Activated T-cell treated with anti-CD3 and anti-CD28 coated beads, Interleukin-2, amount 50 U/mL, for 48 hours (primary cell): ENCODE measurements at regions not wholly inside any gene's neighbourhood (a gene's known extent, or its start where the extent isn't known, plus 50 kb on each side); places are given as distances from the start of the nearest gene placed in this dataset.

ENCODE experiments used
- DNase-seq, 2 experiments: peaks; one replicate each; pipeline ENCODE4 v3.0.0-alpha.2; 2020

DNA sequence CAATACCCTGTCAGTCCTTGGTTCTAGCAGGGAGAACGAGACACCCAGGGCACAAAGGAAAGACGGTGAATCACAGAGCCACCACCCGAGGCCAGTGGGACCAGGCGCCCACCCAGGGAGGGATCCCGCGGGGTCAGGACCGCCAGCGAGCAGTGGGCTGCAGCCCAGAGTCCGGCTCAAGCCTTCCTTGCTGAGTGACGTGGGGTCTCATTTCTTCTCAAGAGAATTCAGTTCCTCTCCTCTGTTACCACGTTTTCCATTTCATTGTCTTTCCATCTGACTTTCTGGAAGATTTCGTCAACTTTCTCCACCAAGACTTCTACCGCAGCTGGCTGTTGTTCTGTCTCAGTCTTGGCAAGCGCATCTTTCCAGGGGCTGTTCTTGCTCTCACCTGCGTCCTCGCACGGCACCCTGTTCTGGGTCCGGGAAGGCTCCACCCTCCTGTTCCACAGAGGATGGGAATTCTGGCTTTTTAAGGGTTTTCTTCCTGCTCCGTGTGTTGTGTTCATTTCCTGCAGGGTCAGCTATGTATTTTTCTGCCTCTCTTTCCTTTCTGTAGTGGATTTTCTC is 248.6 kb downstream of the NDUFA10 start:
- no peak for DNase-seq

DNA sequence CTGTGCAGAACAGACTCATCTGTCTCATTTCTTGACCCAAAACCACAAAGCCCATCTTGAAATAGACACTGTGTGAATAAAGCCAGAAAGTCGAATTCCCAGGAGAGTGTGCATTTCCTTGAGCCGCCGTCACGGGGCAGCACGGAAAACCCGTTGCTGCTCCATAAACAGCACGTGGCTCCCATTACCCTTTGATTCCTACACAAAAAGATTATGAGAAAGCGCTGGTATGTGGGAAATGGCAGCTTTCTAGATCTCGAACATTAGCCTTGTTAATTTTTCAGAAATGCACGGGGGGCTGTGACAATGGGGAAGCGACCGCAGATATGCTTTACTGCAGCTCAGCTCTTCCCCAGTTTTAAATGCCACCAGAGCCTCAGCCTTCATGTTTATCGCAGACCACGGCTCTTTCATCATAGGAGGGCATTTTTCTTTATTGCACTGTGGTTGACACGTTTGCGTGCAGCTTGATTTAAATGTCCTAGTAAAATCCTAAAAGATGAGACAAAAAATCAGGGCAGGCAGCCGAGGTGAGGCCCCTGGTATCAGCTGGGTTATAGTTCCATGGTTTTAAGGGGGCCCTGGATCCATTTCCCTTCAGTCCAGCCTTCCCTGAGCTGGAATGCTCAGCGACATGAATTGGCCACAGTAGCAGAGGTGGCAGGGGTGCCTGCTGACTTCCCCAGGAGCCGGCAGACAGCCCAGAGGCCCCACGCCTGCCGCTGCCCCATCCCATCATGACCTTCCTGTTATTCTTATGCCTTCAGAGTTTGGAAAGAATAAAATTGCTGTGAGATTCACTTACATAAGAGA is 249.3 kb downstream of the NDUFA10 start:
- DNase-seq, result no peak

DNA sequence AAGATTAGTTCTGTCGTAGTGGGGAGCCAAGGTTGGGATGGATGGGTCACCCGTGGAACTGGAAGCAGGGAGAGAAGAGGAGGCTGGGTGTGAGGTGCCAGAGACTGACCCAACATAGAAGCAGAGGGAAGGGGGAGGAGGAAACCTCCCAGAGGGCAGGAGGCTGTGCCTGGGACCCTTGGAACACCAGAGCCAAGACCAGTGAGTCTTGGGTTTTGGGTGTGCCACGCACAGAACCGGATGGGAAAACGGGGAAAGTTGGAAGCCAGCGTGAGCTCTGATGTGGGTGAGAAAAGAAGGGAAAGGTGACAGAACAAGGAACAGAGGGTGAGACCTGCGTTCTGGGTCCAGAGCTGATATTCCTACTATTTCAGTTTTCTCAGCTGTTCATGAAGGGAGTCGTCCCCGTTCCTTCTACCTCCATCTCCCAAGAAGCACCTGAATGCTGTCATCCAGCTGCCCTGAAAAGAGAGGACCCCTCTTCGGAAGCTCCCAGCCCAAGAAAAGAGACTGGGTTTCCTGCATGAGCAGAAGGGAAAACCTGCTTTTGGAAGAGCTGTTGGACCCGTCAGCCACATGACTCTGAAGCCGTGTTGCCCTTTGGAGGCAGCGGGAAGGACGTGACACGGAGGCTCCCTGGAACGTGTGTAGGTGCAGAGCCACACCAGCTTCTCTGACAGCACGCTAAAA is 250.1 kb downstream of the NDUFA10 start:
- DNase-seq, result no peak

DNA sequence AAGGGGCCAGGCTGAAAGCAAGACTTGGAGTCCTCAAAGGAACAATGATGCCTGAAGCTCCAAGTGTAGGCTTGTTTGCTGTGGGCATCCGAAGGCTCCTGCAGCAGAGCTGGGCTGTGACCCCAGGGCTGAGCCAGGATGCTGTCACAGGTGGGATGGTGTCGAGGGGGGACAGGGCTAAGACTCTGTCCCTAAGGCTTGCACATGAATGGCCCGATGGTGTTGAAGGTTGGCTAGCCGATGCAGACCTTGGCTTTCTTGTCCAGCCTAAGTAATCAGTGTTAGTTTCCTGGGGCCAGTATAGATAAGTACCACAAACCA is 251.0 kb downstream of the NDUFA10 start:
- no peak for DNase-seq

DNA sequence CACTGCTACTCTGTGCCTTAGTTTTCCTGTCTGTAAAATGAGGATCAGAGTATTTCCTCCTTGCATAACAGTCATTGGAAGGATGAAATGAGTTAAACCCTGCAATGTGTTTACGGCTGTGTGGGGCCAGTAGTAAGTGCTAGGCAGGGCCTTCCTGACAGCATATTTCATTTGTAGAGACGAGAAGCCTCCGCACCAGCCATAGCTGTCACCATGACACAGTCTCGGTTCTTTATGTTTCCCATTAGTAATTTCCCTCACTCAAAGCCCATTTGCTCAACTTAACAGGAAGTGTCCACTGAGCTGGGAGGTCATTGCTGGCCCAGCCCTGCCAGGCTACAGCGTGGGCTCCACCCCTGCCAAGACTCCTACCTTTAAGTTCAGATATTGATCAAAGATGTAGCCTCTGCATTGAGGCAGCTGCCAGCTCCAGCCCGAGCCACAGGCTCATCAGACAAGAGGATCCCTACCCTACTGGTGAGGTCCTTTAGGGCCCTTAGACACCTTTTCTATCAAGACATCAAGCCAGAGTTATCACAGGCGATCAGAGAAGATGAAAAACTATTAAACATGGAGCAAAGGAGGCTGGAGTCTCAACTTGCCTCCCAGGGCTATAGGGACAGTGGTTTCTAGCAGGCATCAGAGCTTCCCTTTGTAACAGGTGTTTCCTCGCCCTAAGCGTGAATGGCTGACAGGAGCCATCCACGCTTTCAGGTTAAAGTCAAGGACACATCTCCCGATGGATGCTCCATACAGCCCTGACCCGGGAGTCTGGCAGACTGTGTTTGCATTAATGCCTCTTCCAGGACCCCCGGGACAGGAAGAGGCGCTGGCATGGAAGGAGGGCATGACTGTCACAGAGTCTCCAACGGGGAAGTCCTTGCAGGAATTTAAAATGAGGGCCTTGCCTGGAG is 251.7 kb downstream of the NDUFA10 start:
- no peak for DNase-seq

DNA sequence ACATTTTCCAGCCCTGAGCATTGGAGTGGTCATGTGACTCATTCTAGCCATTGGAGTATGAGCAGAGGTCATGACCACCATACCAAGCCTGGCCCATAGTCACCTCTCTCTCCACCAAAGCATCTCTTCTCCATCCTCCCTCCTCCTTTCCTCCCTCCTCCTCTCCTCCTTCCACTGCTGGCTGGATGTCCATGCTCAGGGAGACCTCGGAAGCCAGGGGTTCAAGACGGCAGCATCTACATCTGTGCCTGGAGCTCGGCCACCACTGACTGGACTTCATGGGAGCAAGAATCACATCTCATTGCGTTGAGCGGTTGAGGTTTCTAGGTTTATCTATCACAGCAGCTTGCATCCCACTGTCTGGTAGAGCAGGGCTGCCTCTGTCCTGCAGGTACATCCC is 252.4 kb downstream of the NDUFA10 start:
- no peak for DNase-seq

DNA sequence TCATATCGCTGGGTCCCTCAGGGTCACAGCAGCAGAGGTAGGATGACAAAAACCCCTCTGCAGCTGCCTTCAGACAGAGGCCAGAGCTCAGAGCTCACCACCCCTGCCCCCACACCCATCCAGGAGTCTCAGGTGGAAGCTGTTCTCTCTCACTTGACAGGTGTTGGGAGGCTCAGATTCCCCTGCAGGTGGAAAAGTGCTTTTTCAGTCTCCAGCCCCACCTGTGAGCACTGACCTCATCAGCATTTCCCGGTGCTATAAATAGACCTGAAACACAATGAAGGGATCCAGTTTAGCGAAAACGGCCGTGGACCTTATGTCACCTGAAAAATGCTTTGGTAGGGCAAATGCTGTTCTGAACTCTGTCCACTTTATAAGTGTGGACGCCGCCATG is 254.9 kb downstream of the NDUFA10 start:
- no peak for DNase-seq

DNA sequence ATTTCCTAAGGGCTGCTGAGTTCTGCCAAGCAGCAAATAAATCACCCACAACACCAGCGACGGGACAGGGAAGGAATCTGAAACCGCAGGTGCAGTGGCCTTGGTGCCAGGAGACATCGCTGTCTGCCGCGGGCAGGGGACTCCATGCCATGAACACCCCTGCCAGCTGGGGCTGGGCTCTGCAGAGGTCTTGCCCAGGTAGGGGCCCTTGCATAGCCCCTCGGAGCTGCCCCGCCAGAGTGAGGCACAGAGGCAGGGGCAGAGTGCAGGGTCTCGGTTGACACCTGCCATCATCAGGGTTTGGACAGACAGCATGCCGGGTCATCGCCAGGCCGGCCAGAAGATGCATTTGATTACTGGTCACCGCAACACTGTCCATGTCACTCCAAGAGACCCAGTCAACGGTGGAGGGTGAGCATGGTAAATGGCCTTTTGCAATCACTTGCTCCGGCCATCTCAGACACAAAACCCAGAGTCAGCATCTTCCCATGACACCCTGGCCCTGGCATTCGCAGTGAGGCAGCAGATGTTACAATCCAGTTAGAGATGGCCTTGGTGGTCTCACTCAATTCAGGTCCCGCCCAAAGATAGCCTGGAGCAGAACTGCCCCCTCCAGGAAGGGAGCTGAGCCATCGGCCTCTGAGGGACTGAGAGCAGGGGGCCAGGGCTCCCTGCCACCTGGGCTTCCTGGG is 255.4 kb downstream of the NDUFA10 start:
- no peak for DNase-seq

DNA sequence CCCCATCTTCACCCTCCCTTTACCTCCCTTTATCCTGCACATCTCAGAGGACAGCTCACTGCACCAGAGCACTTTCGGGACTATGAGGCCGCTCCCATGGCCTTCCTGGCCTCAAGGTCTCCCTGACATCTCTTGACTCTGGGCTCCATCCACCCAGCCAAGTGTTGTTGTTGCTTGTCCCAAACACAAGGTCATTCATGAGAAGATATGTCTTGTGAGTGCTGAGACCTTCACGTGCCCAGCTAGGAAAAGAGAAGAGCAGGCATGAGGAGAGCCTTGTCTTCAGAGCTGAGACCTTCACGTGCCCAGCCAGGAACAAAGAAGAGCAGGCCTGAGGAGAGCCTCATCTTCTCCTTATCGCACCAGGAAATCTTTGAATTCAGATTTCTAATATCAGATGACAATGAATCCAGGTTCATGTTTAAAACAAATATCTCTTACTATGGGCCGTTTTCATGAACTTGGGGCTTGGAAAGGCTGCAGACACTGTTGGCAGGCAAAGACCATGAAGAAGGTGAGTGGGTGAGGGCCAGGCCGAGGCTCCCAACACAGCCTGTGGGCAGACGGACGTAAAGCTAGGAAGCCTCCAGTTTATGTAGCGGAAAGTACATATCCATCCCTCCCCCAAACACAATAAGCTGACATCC is 256.1 kb downstream of the NDUFA10 start:
- DNase-seq, result no peak

DNA sequence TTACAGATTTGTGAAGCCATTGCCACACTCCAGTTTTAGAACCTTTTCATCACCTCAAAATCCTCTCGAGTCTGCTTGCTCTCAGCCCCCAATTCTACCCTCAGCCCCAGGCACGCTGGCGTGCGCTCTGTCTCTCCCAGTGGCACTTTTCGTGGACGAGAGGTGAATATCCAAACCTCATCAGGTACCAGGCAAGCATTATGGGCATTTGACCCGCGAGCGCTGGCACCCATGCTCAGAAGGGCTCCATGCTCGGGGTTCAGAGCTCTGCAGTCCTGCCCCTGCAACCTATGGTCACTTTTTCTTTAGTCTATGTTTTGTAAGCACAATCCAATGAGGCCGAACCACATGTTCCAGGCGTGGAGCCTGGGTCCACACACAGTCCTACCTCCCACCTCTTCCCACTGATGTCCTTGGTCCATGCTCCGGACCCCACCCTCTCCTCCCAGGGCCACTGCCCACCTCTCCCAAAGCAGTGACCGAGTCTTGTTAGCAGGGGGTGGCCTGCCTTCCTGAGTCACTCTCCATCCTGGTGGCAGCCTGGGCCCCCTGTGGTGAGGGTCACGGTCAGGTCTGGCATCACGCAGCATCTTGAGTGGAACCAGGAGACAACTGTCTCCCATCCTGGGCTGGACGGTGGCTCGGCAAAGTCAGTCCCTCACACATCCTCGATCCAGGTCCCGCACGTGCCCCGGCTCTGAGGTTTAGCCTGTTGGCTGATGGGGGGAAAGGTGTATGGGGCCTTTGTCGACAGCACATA is 256.9 kb downstream of the NDUFA10 start:
- DNase-seq, result no peak

DNA sequence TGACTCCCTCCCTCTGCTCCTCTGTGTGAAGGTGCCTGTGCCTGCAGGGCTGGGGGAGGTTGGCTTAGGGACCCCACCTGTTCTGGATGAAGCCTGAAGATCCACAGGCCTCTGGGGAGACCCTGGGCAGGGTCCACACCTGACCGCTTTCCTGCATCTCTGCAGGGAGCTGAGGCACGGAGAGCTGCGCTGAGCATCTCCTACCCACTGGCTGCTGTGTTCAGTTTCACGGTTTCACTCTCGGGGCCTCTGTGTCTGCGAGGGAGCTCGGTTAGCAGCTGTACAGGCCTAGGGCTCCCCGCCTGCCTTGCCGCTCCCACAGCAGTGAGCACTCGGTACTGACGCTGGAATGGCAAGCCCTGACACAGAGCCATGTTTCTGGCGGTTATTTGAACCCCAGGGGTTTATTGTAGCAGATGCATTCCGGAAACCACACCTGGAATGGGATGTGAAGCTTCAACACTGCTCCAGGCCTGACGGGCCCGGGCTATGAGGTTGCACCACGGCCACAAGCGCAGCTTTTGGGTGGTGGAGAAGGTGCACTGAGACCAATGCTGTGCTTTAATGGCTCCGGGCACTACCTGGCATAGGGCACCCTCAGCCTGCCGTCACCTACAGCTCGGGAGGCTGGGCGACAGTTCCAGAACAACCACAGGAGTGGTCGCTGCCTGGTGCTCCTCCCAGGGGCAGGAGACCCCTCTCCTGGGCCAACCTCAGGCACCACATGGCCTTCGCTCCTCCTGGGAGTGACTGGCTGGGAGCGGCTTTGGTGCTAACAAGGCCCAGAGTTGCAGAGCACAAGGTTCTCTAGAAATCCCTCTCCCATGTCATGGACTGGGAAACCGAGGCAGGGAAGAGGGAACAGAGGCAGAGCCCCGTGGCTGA is 257.9 kb downstream of the NDUFA10 start:
- DNase-seq, result no peak

DNA sequence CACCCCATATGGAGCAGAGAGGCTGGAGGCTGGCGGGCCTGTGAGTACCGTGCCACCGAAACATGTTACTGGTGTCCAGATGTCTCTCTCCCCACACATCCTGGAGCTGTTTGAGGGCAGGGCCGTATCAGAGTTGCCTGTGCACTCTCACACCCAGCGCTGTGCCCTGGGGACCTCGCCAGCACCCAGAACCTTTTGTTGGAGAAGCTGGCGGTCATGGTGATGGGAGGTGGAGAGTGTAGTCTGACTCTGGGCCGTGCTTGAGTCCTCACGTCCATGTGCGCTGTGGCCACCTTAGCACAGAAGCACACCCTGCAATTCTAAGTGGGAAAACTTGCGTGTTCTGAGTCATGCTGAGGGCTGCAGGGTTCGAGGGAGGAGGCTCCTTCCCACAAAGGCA is 259.2 kb downstream of the NDUFA10 start:
- no peak for DNase-seq

DNA sequence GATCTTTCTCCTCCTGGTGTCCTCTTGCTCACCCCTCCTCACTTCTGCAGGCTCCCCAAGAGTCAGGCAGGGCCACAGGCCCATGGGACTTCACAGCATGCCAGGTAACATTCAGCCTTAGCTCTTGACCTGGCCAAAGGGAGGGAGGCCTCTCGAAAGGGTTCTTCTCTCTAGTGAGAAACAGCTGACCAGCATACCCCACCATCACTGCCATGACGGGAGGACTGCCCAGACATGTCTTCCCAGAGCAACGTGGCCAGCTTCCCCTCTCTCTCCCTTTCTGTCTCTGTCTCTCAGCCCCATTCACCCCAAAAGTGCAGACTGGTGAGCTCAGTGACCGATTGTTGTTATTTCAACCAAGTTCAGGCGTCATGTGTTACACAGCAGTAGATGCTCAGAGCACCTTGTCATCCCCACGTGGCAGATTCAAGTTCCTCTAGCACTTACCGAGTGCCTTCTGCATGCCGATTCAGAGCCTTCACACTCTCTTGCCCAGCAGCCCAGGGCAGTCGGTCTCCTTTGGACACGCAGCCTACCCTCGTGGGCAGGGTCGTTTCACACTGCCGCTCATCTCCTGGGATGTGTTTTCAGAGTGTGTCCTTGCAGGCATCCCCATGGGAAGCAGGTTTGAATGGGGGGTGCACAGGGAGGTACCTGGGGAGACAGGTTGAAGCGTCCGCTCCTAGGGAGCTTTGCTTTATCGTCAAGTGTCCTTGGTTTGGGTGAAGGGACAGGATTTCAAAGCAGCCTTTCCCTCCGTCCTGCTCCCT is 259.9 kb downstream of the NDUFA10 start:
- DNase-seq, result no peak

DNA sequence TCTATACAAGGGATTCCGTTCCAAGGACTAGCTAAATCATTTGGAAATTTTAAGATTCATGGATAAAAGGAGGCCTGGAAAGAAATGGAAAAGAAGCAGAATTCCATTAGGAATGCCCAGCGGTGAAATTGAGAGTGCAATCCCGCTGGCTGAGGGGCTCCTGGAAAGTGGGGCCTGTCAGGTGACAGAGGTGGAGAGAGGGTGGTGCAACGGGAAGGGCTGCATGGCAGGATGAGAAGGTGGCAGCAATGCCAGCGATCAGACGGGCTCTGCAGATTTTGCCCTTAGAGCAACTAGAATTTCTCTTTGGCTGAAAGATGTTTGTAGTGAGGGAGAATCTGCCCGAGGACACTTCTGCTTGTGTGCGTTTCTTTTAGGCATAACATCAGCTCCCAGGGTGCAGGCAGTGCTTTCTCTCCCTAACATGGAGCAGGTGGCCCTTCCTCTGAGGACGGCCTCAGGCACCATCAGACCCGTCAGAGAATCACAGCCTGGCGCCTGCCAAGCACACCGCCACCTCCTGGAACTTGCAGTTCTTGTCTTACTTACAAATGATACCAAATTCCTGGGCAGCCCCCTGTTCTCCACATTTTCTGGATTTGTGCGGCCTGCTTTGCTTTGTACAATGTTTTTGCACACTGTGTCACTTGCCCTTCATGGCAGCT is 261.6 kb downstream of the NDUFA10 start:
- DNase-seq, result no peak

DNA sequence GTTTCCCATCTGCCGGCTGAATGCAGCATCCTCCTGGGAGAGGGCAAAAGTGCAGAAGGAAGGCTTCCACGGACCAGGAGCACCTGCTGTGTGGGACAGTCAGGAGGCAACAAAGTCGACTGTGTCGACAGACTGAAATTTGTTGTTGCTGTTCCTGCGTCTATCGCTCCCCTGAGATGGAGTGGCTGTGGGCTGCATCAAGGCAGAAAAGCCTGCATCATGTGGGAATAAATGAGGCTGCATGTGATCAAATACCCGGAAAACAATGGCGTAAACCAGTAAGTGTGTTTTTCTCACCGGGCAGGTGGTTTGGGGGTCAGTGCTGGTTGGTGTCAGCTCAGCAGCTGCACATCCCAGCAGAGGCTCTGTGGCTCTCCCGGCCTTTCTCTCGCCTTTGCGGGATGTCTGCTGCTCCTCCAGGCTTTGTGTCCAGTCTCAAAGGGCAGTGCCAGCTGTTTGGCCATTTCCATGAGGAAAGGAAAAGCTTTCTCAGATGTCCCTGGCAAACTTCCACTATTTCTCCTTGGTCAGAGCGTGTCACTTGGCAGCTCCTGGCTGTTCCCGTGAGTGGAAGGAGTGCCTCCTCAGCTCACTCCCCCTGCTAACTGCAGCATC is 262.4 kb downstream of the NDUFA10 start:
- no peak for DNase-seq

DNA sequence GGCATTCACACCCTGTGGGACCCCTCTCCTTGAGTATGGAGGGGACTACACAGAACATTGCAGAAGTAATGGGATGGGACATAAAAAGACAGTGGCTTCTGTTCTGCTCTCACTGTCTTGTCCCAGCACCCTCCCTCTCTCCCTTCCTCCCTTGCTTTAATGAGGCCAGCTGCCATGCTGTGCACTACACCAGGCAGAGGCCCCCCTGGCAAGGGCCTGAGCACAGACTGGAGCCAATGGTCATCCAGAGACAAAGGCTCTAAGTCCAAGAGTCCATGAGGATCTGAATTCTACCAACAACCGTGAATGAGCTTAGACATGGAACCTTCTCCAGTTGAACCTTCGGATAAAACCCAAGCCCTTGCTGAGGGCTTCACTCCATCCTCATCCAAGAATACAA is 263.0 kb downstream of the NDUFA10 start:
- no peak for DNase-seq

DNA sequence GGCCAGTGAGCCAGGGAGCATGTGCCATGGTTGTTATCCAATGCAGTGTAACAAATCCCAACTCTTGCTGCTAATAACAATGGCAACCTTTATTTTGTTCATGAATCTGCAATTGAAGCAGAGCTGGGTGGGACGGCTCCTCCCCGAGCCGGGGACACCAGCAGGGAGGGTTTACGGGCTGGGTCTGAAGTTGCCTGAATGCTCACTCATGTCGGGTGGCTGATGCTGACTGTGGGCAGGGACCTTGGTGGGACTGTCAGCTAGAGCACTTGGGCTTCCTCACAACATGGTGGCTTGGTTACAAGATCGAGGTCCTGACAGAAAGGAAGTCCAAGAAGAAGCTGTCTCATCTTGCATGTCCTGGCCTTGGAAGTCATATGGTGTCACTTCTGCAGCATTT is 264.5 kb downstream of the NDUFA10 start:
- DNase-seq, result no peak

DNA sequence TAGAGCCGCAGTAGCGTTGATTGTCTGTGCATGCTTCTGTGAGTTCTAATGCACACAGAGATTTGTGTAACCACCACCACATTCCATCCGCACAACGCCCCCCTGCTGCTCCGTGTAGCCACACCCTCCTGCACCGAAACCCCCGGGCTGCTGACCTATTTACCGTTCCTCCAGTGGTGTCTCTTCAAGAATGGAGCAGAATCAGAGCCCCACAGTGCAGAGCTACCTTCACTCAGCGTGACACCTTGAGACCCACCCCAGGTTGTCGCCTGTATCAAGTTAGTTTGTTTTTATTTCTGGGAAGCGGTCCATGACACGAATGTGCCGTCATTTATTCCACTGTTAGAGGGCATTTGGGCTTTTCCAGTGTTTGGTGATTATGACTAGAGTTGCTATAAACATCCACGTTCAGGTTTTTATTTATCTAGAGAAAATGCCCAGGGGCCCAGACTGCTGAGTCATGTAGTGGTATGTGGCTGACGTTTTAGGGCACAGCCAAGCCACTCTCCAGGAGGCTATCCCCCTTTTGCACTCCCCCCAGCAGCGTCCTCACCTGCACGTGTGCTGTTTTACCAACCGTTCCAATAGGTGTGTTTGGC is 266.8 kb downstream of the NDUFA10 start:
- no peak for DNase-seq
